Endodermal cell (in vitro differentiated cells): ENCODE measurements at regions not wholly inside any gene's neighbourhood (a gene's known extent, or its start where the extent isn't known, plus 50 kb on each side); places are given as distances from the start of the nearest gene placed in this dataset.

Source experiments
- DNase-seq: peaks from one replicate; pipeline ENCODE4 v3.0.0-alpha.2; 2017
- H3K27ac ChIP-seq: 2 replicates; pipeline ENCODE4 v1.5.1; 2013; ENCODE audit warnings: mild to moderate bottlenecking, low read depth, low read length, moderate library complexity
- H3K27me3 ChIP-seq: 2 replicates; pipeline ENCODE4 v1.6.1; 2013; ENCODE audit warnings: mild to moderate bottlenecking, low read length, moderate library complexity; ENCODE audit not compliant: insufficient read depth, control insufficient read depth, poor library complexity, severe bottlenecking
- H3K36me3 ChIP-seq: 2 replicates; pipeline ENCODE4 v1.7.0; 2013; ENCODE audit warnings: mild to moderate bottlenecking, low read length, moderate library complexity; ENCODE audit not compliant: control insufficient read depth, insufficient read depth
- H3K4me1 ChIP-seq: one replicate; pipeline ENCODE4 v1.7.0; 2013; ENCODE audit warnings: low read length; ENCODE audit not compliant: control insufficient read depth, insufficient read depth
- H3K4me3 ChIP-seq: 2 replicates; pipeline ENCODE4 v1.5.1; 2013; ENCODE audit warnings: mild to moderate bottlenecking, low read length, moderate library complexity
- H3K9ac ChIP-seq: 2 replicates; pipeline ENCODE4 v1.6.1; 2013; ENCODE audit warnings: mild to moderate bottlenecking, low read length, moderate library complexity; ENCODE audit not compliant: poor library complexity, severe bottlenecking; ENCODE audit errors: extremely low read depth
- H3K9me3 ChIP-seq: 2 replicates; pipeline ENCODE4 v1.6.1; 2013; ENCODE audit warnings: mild to moderate bottlenecking, low read length, moderate library complexity; ENCODE audit not compliant: control insufficient read depth
- H3K27ac Mint-ChIP-seq: 2 replicates; pipeline ENCODE4 v1.8.0; 2020; ENCODE audit warnings: mixed read lengths
- H3K27me3 Mint-ChIP-seq: 2 replicates; pipeline ENCODE4 v1.8.0; 2021; ENCODE audit warnings: mild to moderate bottlenecking, mixed read lengths; ENCODE audit not compliant: insufficient read depth
- H3K36me3 Mint-ChIP-seq: 2 replicates; pipeline ENCODE4 v1.8.0; 2020; ENCODE audit warnings: low read depth, mixed read lengths
- H3K4me1 Mint-ChIP-seq: 2 replicates; pipeline ENCODE4 v1.8.0; 2020; ENCODE audit warnings: mixed read lengths
- H3K4me3 Mint-ChIP-seq: 2 replicates; pipeline ENCODE4 v1.8.0; 2020; ENCODE audit warnings: mild to moderate bottlenecking, moderate library complexity, mixed read lengths
- H3K9me3 Mint-ChIP-seq: 2 replicates; pipeline ENCODE4 v1.8.0; 2020; ENCODE audit warnings: mild to moderate bottlenecking, mixed read lengths
- CTCF ChIP-seq: fragments of 200-600 bp; sonication (generic); conservative IDR thresholded peaks from 2 replicates; pipeline ENCODE4 v1.5.0; 2021; ENCODE audit warnings: antibody characterized with exemption, mild to moderate bottlenecking
- WGBS, 2 experiments: methylation state at CpG; one replicate each; pipeline versions ENCODE4 v1.1.5 to v1.1.7; 2013; ENCODE audit warnings: missing lambda C conversion rate in 2 of 2, mixed read lengths in 1 of 2; ENCODE audit not compliant: insufficient coverage in 1 of 2, insufficient read length in 1 of 2; 5-methylcytosine and 5-hydroxymethylcytosine counted together

GRCh38 chr12:90017316-90017715 is 308.7 kb upstream of the ATP2B1 start:
- WGBS, 2 experiments: 97 to 100% methylated on average over 1 to 2 of the region's 2 CpGs
- Histone ChIP-seq H3K27ac (no peak overlapping the region), H3K36me3 (no peaks in the 10 kb centered on the region), H3K4me1 (no peaks in the 10 kb centered on the region), H3K9me3 (no peaks in the 10 kb centered on the region), H3K27me3 (no peaks in the 10 kb centered on the region), H3K9ac (no peak overlapping the region), H3K4me3 (no peak overlapping the region)
- DNase-seq: no peak
- Mint-ChIP-seq H3K4me1 (peaks cover 5% of the 10 kb centered on the region), H3K27me3 (no peaks in the 10 kb centered on the region), H3K36me3 (no peaks in the 10 kb centered on the region), H3K27ac (no peak overlapping the region), H3K4me3 (no peak overlapping the region), H3K9me3 (no peaks in the 10 kb centered on the region)
- TF ChIP-seq CTCF: no peak

- H3K4me3 Mint-ChIP-seq: no peak overlapping the region
- Histone ChIP-seq H3K4me1 (no peaks in the 10 kb centered on the region), H3K4me3 (no peak overlapping the region), H3K27me3 (no peaks in the 10 kb centered on the region), H3K9me3 (no peaks in the 10 kb centered on the region), H3K9ac (no peak overlapping the region), H3K36me3 (no peaks in the 10 kb centered on the region), H3K27ac (no peak overlapping the region)
- no peak for TF ChIP-seq CTCF
- no peak for DNase-seq
- no peak overlapping the region for H3K27ac Mint-ChIP-seq
- H3K27me3 Mint-ChIP-seq: no peaks in the 10 kb centered on the region
- H3K9me3 Mint-ChIP-seq: no peaks in the 10 kb centered on the region
- H3K4me1 Mint-ChIP-seq: no peaks in the 10 kb centered on the region
- 91 to 100% methylated on average over 1 of the region's 1 CpG for WGBS, 2 experiments
- H3K36me3 Mint-ChIP-seq: no peaks in the 10 kb centered on the region
Measured at GRCh38 chr12:90015228-90015627, 306.6 kb upstream of the ATP2B1 start.

DNA sequence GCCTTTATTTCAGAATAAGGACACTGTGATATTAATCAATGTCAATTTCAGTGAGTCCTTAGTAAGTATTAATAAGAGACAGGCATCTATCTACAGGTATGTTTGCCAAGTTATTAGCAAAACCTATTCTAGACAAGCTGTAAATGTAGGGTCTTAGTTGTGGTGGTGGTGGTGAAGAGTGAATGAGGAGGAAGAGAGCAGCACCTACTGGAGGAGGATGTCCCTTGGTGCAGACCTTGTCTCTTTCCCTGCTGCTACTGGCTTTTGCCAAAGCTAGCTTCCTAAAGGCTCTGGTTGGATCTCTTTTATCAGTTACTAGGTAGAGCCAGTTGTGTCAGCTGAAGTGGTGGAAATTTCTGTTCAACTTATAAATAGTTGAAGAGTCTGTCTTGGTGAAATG is 304.8 kb upstream of the ATP2B1 start:
- Histone ChIP-seq H3K9ac (no peak overlapping the region), H3K36me3 (no peaks in the 10 kb centered on the region), H3K27ac (no peak overlapping the region), H3K9me3 (no peaks in the 10 kb centered on the region), H3K4me3 (no peak overlapping the region), H3K27me3 (no peaks in the 10 kb centered on the region), H3K4me1 (no peaks in the 10 kb centered on the region)
- Mint-ChIP-seq H3K4me3 (no peak overlapping the region), H3K27ac (no peak overlapping the region), H3K4me1 (no peaks in the 10 kb centered on the region), H3K36me3 (no peaks in the 10 kb centered on the region), H3K27me3 (no peaks in the 10 kb centered on the region), H3K9me3 (no peaks in the 10 kb centered on the region)
- peak; percentile 73 for TF ChIP-seq CTCF
- no peak for DNase-seq
